ENCODE measurements at regions not wholly inside any gene's neighbourhood (a gene's known extent, or its start where the extent isn't known, plus 50 kb on each side); places are given as distances from the start of the nearest gene placed in this dataset.
"Not testable (repeated sequence)": the region's sequence is repeated elsewhere in the genome, so short reads cannot be mapped to it uniquely, and the experiment has no call there.

DNA sequence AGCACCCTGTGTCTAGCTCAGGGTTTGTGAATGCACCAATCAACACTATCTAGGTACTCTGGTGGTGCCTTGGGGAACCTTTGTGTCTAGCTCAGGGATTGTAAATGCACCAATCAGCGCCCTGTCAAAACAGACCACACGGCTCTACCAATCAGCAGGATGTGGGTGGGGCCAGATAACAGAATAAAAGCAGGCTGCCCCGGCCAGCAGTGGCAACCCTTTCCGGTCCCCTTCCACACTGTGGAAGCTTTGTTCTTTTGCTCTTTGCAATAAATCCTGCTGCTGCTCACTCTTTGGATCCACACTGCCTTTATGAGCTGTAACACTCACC lies 138.4 kb downstream of the RFX6 start:
- WGBS (ENCODE audit: insufficient coverage): 72% methylated on average over 3 of the region's 4 CpGs
- not testable (repeated sequence) for H3K4me3 ChIP-seq (ENCODE audit: low read length)

DNA sequence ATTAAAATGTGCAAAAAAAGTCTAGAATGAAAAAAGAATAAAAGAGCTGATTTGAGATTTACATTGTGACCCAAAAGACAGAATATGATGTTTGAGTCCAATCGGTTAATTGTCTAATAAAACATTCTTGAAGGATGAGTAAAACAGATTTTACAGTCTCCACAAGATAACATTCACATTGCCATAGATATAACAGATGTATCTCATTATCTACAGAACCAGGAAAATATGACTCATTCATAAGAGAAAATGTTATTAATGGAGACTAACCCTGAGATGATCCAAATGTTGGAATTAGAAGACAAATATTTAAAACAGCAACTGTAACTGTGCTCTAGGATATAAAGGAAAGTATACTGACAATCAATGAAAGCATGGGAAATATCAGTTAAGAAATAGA lies 141.7 kb downstream of the RFX6 start:
- WGBS (ENCODE audit: insufficient coverage): no CpG with 5 or more reads among the region's 1 CpG
- Histone ChIP-seq H3K4me3 (ENCODE audit: low read length) (no peak overlapping the region), H3K4me1 (ENCODE audit: control insufficient read depth, insufficient read depth, low read length) (no peaks in the 10 kb centered on the region), H3K27me3 (ENCODE audit: control insufficient read depth, insufficient read depth, low read length) (no peaks in the 10 kb centered on the region), H3K9me3 (replicated peaks; ENCODE audit: control insufficient read depth, low read depth, low read length) (peaks cover 4% of the 10 kb centered on the region), H3K27ac (ENCODE audit: low read length) (no peak overlapping the region), H3K36me3 (ENCODE audit: control insufficient read depth, insufficient read depth, low read length) (no peaks in the 10 kb centered on the region)
- no peak for DNase-seq

More for the DNA sequence above, 138.4 kb downstream of the RFX6 start:
- not testable (repeated sequence) for H3K9me3 ChIP-seq (replicated peaks; ENCODE audit: control insufficient read depth, low read depth, low read length); H3K4me1 ChIP-seq (ENCODE audit: control insufficient read depth, insufficient read depth, low read length); H3K27ac ChIP-seq (ENCODE audit: low read length); H3K27me3 ChIP-seq (ENCODE audit: control insufficient read depth, insufficient read depth, low read length); H3K36me3 ChIP-seq (ENCODE audit: control insufficient read depth, insufficient read depth, low read length); DNase-seq

DNA sequence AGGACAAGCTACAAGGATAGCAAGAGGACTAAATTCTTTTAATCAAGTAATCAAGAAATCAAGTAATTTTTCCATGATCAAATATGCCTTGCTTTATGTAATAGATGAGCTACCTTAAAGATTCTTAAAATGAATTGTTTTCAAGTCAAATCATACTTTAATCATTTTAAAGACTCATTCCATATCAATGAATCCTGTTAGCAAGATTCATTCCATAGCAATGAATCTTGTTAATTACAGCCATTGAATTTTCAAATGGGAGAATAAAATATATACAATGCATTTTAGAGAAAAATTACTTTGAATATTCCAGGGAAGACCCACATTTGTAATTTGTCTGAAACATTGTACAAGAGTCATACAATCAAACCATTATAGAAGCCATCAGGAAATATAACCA lies 145.7 kb downstream of the RFX6 start:
- H3K4me1 ChIP-seq (ENCODE audit: control insufficient read depth, insufficient read depth, low read length): no peaks in the 10 kb centered on the region
- no peak for DNase-seq
- peaks cover 4% of the 10 kb centered on the region for H3K9me3 ChIP-seq (replicated peaks; ENCODE audit: control insufficient read depth, low read depth, low read length)
- no peak overlapping the region for H3K27ac ChIP-seq (ENCODE audit: low read length)
- no peak overlapping the region for H3K4me3 ChIP-seq (ENCODE audit: low read length)
- no peaks in the 10 kb centered on the region for H3K36me3 ChIP-seq (ENCODE audit: control insufficient read depth, insufficient read depth, low read length)
- H3K27me3 ChIP-seq (ENCODE audit: control insufficient read depth, insufficient read depth, low read length): no peaks in the 10 kb centered on the region

DNA sequence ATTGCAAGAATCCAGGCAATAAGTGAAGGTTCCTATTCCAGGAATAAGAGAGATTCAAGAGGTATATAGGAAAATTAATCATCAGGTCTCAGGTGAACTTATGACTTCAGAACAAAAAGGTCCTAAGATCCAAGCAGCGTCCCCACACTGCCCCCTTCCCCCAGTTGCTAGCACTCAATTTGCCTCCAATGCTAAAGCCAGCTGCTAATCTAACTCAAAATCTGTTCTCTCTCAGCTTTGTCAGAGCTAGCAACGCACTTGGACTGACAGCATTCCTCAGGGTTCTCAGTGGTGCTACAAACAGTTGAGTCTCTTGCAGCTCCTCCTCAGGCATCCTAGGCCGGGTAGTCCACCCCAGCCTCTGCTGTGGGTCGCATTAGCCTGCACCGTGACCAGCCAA lies 148.3 kb downstream of the RFX6 start:
- H3K27me3 ChIP-seq (ENCODE audit: control insufficient read depth, insufficient read depth, low read length): no peaks in the 10 kb centered on the region
- no peak for DNase-seq
- no peaks in the 10 kb centered on the region for H3K9me3 ChIP-seq (replicated peaks; ENCODE audit: control insufficient read depth, low read depth, low read length)
- H3K4me3 ChIP-seq (ENCODE audit: low read length): no peak overlapping the region
- no peak overlapping the region for H3K27ac ChIP-seq (ENCODE audit: low read length)
- no peaks in the 10 kb centered on the region for H3K4me1 ChIP-seq (ENCODE audit: control insufficient read depth, insufficient read depth, low read length)
- WGBS (ENCODE audit: insufficient coverage): 16% methylated on average over 2 of the region's 5 CpGs
- H3K36me3 ChIP-seq (ENCODE audit: control insufficient read depth, insufficient read depth, low read length): no peaks in the 10 kb centered on the region

DNA sequence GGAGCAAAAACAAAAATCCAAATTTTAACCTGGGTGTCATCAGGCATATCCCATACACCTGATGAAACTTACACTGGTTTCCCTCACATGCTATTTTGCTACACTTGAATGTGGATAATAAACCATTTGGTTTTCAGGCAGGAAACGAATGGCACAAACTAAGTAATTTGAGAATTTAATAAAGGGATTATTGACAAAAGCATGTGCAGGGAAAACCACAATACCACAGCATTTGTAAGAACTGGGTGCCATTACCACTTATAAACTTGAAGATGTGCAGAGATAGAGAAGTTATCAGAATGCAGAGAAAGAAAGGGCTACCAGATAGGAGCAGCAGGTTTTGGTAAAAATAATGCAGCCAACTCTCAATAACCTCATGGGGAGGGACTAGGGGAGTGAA lies 151.2 kb downstream of the RFX6 start:
- H3K27ac ChIP-seq (ENCODE audit: low read length): no peak overlapping the region
- H3K4me1 ChIP-seq (ENCODE audit: control insufficient read depth, insufficient read depth, low read length): no peaks in the 10 kb centered on the region
- no peak overlapping the region for H3K4me3 ChIP-seq (ENCODE audit: low read length)
- H3K36me3 ChIP-seq (ENCODE audit: control insufficient read depth, insufficient read depth, low read length): no peaks in the 10 kb centered on the region
- no peaks in the 10 kb centered on the region for H3K27me3 ChIP-seq (ENCODE audit: control insufficient read depth, insufficient read depth, low read length)
- no peaks in the 10 kb centered on the region for H3K9me3 ChIP-seq (replicated peaks; ENCODE audit: control insufficient read depth, low read depth, low read length)
- WGBS (ENCODE audit: insufficient coverage): no CpG with 5 or more reads among the region's 1 CpG
- DNase-seq: no peak

DNA sequence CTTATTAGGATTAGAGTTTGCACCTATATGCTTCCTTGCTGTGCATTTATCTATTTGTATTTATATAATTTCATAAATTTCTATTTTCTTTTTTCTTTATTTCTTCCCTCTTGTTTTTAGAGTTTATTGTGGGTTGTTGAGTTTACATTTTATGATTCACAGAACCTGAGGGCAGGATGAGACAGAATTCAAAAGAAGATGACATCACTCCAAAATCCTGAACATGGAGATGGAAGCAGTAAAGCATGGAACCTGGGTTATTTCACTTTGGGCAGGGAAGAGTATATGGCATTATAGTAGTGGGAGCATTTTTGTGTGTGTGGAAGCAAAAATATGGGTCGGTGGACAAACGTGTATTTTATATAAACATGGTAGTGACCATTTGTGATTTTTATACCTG lies 157.5 kb downstream of the RFX6 start:
- no CpG with 5 or more reads among the region's 2 CpGs for WGBS (ENCODE audit: insufficient coverage)
- no peak overlapping the region for H3K4me3 ChIP-seq (ENCODE audit: low read length)
- H3K9me3 ChIP-seq (replicated peaks; ENCODE audit: control insufficient read depth, low read depth, low read length): no peaks in the 10 kb centered on the region
- H3K27ac ChIP-seq (ENCODE audit: low read length): no peak overlapping the region
- no peaks in the 10 kb centered on the region for H3K36me3 ChIP-seq (ENCODE audit: control insufficient read depth, insufficient read depth, low read length)
- DNase-seq: no peak
- H3K27me3 ChIP-seq (ENCODE audit: control insufficient read depth, insufficient read depth, low read length): no peaks in the 10 kb centered on the region
- H3K4me1 ChIP-seq (ENCODE audit: control insufficient read depth, insufficient read depth, low read length): no peaks in the 10 kb centered on the region

DNA sequence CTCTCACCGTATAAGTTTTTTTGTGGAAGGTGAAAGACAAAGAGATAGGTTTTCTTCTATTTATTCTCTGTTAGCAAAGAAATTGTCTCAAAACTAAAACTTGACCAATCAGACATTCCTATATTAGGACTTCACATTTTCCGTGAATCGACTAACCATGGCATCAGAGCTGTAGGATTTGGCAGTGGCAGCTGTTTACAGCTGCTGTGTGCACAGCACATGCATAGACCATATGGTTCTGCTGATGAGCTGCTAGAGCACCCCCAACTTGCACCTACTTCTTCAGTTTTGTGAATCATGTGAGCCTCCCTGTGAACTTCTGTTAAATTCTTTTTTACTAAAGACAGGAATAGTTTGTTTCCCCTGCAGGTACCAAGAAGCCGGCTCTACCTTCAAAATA lies 157.9 kb downstream of the RFX6 start:
- H3K27me3 ChIP-seq (ENCODE audit: control insufficient read depth, insufficient read depth, low read length): no peaks in the 10 kb centered on the region
- H3K4me3 ChIP-seq (ENCODE audit: low read length): no peak overlapping the region
- no peaks in the 10 kb centered on the region for H3K9me3 ChIP-seq (replicated peaks; ENCODE audit: control insufficient read depth, low read depth, low read length)
- no peaks in the 10 kb centered on the region for H3K36me3 ChIP-seq (ENCODE audit: control insufficient read depth, insufficient read depth, low read length)
- 50% methylated on average over 2 of the region's 4 CpGs for whole genome bisulfite sequencing (ENCODE audit: insufficient coverage)
- DNase-seq: peak; percentile 59
- H3K27ac ChIP-seq (ENCODE audit: low read length): no peak overlapping the region
- no peaks in the 10 kb centered on the region for H3K4me1 ChIP-seq (ENCODE audit: control insufficient read depth, insufficient read depth, low read length)

DNA sequence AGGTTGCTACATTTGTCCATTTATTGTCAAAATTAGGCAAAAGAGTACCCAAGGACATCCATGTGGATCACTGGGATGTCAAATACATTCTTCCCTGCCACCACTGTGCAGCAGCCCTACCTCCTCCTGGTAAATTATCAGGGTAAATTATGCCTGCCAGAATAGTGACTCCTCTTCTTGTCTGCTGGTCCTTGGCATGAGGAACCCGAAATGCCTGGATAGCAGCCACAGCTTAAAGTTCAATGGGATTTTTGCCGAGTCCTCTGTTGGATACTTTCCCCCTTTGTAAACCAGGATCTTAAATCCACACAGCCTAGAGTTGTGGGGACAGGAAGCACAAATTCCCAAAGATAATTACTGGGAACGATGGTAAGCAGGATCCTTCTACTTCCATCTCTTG lies 173.3 kb downstream of the RFX6 start:
- Histone ChIP-seq H3K4me1 (ENCODE audit: control insufficient read depth, insufficient read depth, low read length) (no peaks in the 10 kb centered on the region), H3K27ac (ENCODE audit: low read length) (no peak overlapping the region), H3K4me3 (ENCODE audit: low read length) (no peak overlapping the region), H3K27me3 (ENCODE audit: control insufficient read depth, insufficient read depth, low read length) (no peaks in the 10 kb centered on the region), H3K9me3 (replicated peaks; ENCODE audit: control insufficient read depth, low read depth, low read length) (no peaks in the 10 kb centered on the region), H3K36me3 (ENCODE audit: control insufficient read depth, insufficient read depth, low read length) (no peaks in the 10 kb centered on the region)
- DNase-seq: peak; percentile 11
- no CpG with 5 or more reads among the region's 3 CpGs for WGBS (ENCODE audit: insufficient coverage)

DNA sequence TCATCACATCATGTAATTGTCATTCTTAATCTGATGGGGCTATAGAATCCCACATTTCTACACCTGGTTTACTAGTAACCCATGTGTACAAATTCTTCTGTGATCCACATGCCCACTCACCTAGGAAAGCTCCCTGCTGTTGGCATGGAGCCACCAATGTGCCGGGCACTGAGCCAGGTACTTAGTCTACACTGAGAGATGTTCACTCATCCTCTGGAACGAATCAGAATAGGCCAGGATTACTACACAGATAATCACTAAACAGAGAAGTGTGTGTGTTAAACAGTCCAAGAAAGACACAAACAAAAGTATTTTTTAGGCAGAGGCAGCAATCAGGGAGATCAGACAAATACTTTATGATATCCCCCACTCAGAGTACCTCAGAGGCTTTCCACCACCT lies 193.2 kb upstream of the VGLL2 start:
- no peaks in the 10 kb centered on the region for H3K9me3 ChIP-seq (replicated peaks; ENCODE audit: control insufficient read depth, low read depth, low read length)
- H3K27ac ChIP-seq (ENCODE audit: low read length): no peak overlapping the region
- no peak overlapping the region for H3K4me3 ChIP-seq (ENCODE audit: low read length)
- no peaks in the 10 kb centered on the region for H3K36me3 ChIP-seq (ENCODE audit: control insufficient read depth, insufficient read depth, low read length)
- H3K4me1 ChIP-seq (ENCODE audit: control insufficient read depth, insufficient read depth, low read length): peaks cover 3% of the 10 kb centered on the region
- no peaks in the 10 kb centered on the region for H3K27me3 ChIP-seq (ENCODE audit: control insufficient read depth, insufficient read depth, low read length)
- DNase-seq: peak; percentile 54
- WGBS (ENCODE audit: insufficient coverage): no CpG with 5 or more reads among the region's 2 CpGs

DNA sequence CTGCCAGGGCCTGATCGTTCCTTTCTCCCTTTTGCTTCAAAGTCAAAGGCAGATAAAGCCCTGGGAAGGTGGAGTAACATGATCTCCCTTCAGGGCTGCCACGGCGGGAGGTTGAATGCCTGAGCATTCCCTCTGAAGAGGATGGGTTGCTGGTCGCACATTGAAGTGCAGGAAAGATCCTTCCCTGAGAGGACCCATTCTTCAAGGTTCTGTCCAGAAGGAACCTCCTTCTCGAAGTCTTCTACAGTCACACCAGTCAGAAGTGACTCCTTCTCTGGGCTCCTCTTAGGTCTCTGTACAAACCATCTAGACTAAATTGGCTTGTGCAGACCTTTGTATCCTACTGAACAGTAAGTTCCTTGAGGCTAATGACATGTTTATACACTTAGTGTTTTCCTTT lies 192.6 kb upstream of the VGLL2 start:
- no peaks in the 10 kb centered on the region for H3K36me3 ChIP-seq (ENCODE audit: control insufficient read depth, insufficient read depth, low read length)
- DNase-seq: no peak
- H3K9me3 ChIP-seq (replicated peaks; ENCODE audit: control insufficient read depth, low read depth, low read length): no peaks in the 10 kb centered on the region
- H3K4me1 ChIP-seq (ENCODE audit: control insufficient read depth, insufficient read depth, low read length): peaks cover 3% of the 10 kb centered on the region
- H3K27ac ChIP-seq (ENCODE audit: low read length): no peak overlapping the region
- H3K4me3 ChIP-seq (ENCODE audit: low read length): no peak overlapping the region
- WGBS (ENCODE audit: insufficient coverage): 13% methylated on average over 3 of the region's 5 CpGs
- H3K27me3 ChIP-seq (ENCODE audit: control insufficient read depth, insufficient read depth, low read length): no peaks in the 10 kb centered on the region

DNA sequence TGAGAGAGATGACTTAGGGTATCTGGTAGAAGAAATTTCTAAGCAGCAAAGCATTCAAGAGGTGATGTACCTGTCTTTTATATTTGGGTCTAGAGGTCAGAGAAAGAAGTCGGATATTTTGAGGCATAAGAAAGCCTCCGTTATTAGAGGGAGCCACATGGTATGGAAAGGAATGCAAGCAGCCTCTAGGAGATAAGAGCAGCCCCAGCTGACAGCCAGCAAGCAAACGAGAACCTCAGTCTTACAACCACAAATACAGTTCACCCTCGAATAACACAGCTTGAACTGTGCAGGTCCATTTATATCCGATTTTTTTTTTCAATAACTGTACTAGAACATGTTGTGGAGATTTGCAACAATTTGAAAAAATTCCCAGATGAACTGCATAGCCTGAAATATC lies 190.7 kb upstream of the VGLL2 start:
- 20% methylated on average over 1 of the region's 5 CpGs for WGBS (ENCODE audit: insufficient coverage)
- H3K27ac ChIP-seq (ENCODE audit: low read length): no peak overlapping the region
- DNase-seq: no peak
- no peaks in the 10 kb centered on the region for H3K9me3 ChIP-seq (replicated peaks; ENCODE audit: control insufficient read depth, low read depth, low read length)
- no peaks in the 10 kb centered on the region for H3K27me3 ChIP-seq (ENCODE audit: control insufficient read depth, insufficient read depth, low read length)
- peaks cover 5% of the 10 kb centered on the region for H3K4me1 ChIP-seq (ENCODE audit: control insufficient read depth, insufficient read depth, low read length)
- no peak overlapping the region for H3K4me3 ChIP-seq (ENCODE audit: low read length)
- H3K36me3 ChIP-seq (ENCODE audit: control insufficient read depth, insufficient read depth, low read length): no peaks in the 10 kb centered on the region
